HG02678 (cell line): ENCODE measurements at regions not wholly inside any gene's neighbourhood (a gene's known extent, or its start where the extent isn't known, plus 50 kb on each side); places are given as distances from the start of the nearest gene placed in this dataset.

Experiments used
- ATAC-seq: cut with Tn5 transposase; IDR thresholded peaks from one replicate; pipeline ENCODE4 v1.9.1; 2021; ENCODE audit warnings: mild to moderate bottlenecking, moderate library complexity; ENCODE audit not compliant: unreplicated experiment

- ATAC-seq: no peak
Measured at GRCh38 chr15:52923626-52924025, 133.5 kb upstream of the ONECUT1 start.

DNA sequence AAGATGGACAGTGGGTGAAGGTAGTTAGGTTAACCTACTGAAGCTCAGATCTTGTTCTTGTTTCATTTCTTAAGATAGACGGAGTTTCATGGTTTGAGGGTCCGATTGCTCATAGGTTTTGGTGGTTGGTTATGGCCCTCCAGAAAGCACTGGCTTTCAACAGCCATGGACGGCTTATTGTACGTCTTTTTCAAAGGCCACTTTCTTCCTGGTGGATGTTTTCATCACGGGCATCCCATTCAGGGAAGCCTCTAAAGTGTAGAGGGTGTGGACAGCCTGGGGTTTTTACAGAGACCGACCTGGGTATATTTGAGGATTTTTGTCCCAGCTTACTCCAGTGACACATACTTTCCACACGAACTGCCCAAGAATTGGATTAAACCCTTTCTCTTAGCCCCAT lies 132.7 kb upstream of the ONECUT1 start:
- no peak for ATAC-seq

DNA sequence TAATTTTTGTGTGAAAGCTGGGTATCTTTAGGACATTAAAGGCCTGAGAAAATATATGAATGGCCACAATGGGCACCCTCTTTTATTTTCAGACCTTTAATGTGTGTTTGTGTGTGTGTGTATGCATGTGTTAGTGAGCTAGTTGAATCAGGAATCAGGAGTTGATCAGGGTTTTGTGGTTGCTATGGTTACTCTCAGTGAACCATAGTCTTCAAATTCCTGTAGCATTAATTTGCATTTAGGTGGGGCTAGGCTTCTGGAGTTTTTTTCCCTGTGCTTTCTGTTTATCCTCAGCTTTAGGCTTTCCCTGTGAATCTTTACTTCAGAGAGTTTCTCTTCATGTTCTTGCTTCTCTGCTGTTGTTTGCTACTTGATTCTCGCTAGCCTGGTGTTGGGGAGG lies 122.0 kb upstream of the ONECUT1 start:
- ATAC-seq: no peak

GRCh38 chr15:52893338-52893737 lies 103.2 kb upstream of the ONECUT1 start:
- ATAC-seq: no peak

DNA sequence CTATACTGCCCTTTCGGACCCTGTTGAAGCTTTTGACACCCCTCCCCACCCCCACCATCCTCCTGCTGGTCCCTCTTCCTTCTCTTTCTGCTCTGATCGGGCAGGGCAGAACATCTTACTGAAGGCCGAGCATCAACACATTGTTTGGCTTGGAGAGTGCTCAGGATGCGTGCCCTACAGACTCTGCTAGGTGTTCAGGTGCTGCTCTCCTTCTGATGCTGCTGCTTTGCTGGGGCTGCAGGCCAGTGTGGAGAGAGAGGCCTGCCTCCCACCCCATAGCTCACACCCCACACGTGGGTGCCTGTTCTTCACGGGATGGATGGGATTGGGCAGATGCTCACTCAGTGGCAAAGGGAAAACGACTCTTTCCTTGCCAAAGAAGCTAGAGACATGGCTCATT lies 89.8 kb upstream of the ONECUT1 start:
- no peak for ATAC-seq

- no peak for ATAC-seq
Measured at GRCh38 chr15:52879145-52879544, 89.0 kb upstream of the ONECUT1 start.

- no peak for ATAC-seq
Measured at GRCh38 chr15:52876991-52877663, 87.0 kb upstream of the ONECUT1 start.

DNA sequence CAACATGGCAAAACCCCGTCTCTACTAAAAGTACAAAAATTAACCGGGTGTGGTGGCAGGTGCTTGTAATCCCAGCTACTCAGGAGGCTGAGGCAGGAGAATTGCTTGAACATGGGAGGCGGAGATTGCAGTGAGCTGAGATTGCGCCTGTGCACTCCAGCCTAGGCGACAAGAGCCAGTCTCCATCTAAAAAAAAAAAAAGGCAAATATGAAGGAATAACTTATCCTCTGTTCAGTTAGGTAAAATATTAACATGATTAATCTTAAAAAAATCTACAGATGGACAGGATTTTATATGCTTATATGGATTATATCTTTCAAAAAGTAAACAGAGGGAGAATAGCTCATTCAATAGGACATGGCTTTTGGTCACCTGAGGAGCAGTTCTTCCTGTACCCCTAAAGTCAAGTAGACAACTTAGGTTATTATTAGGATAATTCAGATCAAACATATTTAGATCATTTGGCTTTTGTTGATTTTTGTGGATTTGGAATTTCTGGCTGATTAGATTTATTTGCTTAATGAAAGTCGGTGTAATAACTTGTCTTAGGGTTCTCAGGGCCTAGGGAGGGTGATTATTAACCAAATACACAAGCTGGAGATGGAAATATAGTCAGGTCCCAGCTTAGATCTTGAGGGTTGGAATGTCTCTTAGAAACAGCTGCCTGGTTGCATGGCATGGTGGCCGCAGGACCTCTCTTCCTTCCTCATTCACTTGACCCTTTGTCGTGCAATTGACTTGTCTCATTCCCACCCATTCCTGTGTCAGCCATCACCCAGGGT lies 82.1 kb upstream of the ONECUT1 start:
- ATAC-seq: no peak

- ATAC-seq: no peak
Measured at GRCh38 chr15:52870015-52870414, 79.9 kb upstream of the ONECUT1 start.

DNA sequence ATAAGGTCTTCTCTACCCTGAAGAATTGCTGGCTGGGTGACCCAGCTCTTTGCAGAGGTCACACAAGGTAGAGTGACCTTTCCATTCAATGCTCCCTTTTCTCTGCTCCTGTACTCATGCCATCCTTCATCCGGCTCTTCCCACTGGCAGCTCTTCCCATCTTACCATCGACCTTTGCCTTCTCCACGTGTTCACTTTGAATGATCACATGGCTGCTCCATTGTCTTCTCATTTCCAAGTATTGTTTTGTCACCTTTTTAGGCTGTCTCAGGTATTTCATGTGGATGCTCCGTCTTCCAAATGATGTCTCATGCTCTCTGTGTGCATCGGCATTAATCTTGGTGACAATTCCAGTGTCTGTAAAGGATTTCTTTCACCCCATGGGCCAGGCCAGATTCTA lies 76.6 kb upstream of the ONECUT1 start:
- no peak for ATAC-seq

- no peak for ATAC-seq
Measured at GRCh38 chr15:52862677-52863076, 72.5 kb upstream of the ONECUT1 start.

DNA sequence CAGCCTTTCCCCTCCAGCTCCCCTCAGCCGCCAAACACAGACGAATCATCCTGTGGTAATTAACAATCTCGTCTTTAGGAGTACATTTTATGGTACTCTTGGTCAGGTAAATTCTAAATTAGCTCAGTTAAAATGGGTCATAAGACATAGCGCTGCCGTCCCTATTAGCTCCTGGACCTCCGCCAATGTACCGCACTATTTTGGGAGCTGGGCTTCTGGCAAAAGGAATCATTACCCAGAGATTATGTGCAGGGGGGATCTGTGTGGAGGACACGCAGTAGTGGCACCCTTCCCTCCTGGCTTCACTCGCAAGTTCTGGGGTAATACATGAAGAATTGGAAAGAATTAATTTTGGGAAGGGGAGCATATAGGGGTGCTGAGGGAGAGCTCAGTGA lies 68.6 kb upstream of the ONECUT1 start:
- no peak for ATAC-seq

GRCh38 chr15:52857937-52858781 lies 68.0 kb upstream of the ONECUT1 start:
- ATAC-seq: no peak

GRCh38 chr15:52857471-52857870 lies 67.3 kb upstream of the ONECUT1 start:
- no peak for ATAC-seq

DNA sequence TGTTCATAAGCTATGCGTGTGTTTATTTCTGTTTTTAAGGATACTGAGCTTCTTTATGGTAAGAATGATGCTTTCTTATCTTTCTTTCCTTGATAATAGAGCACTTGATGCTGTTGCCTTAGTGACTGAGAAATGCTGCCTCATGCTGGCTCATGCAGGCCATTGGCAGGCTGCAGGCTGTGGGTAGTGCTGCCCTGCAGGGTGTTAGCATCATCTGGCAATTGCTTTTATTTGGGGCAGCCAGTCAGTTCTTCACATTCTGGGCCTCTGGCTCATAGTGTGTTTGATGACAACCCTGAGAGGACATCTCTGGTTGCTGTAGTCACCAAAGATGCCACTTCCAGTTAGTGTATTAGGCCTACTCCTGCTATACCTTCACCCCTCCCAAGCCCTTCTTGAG lies 66.2 kb upstream of the ONECUT1 start:
- ATAC-seq: no peak

GRCh38 chr15:52855157-52855556 lies 65.0 kb upstream of the ONECUT1 start:
- ATAC-seq: no peak

GRCh38 chr15:52844823-52845222 lies 54.7 kb upstream of the ONECUT1 start:
- ATAC-seq: no peak
